Ectodermal cell (in vitro differentiated cells): ENCODE measurements at regions not wholly inside any gene's neighbourhood (a gene's known extent, or its start where the extent isn't known, plus 50 kb on each side); places are given as distances from the start of the nearest gene placed in this dataset.
"Not testable (repeated sequence)": the region's sequence is repeated elsewhere in the genome, so short reads cannot be mapped to it uniquely, and the experiment has no call there.

Experiments
- H3K27ac ChIP-seq: 2 replicates; pipeline ENCODE4 v1.7.0; 2013; ENCODE audit warnings: mild to moderate bottlenecking, low read depth, low read length; ENCODE audit not compliant: insufficient read depth, poor library complexity, severe bottlenecking
- H3K27me3 ChIP-seq: 2 replicates; pipeline ENCODE4 v1.7.0; 2013; ENCODE audit warnings: mild to moderate bottlenecking, low read length; ENCODE audit not compliant: insufficient read depth, control insufficient read depth, poor library complexity, severe bottlenecking
- H3K36me3 ChIP-seq: one replicate; pipeline ENCODE4 v1.7.0; 2013; ENCODE audit warnings: low read length; ENCODE audit not compliant: control insufficient read depth, insufficient read depth
- H3K4me1 ChIP-seq: one replicate; pipeline ENCODE4 v1.7.0; 2013; ENCODE audit warnings: low read length; ENCODE audit not compliant: control insufficient read depth, insufficient read depth
- H3K4me3 ChIP-seq: 2 replicates; pipeline ENCODE4 v1.7.0; 2013; ENCODE audit warnings: low read depth, low read length, control low read depth; ENCODE audit not compliant: insufficient read depth
- H3K9me3 ChIP-seq: 2 replicates; pipeline ENCODE4 v1.7.0; 2013; ENCODE audit warnings: mild to moderate bottlenecking, low read length, moderate library complexity; ENCODE audit not compliant: control insufficient read depth
- WGBS, 2 experiments: methylation state at CpG; one replicate each; pipeline ENCODE4 v1.1.7; 2013; ENCODE audit warnings: missing lambda C conversion rate in 2 of 2; 5-methylcytosine and 5-hydroxymethylcytosine counted together

GRCh38 chr15:77875066-77875721, 202.3 kb downstream of the TBC1D2B start:
- H3K4me1 ChIP-seq, H3K9me3 ChIP-seq, H3K36me3 ChIP-seq, H3K4me3 ChIP-seq, H3K27me3 ChIP-seq, H3K27ac ChIP-seq: not testable (repeated sequence)
- 46 to 50% methylated on average over 12 of the region's 13 CpGs for WGBS, 2 experiments

GRCh38 chr15:77874063-77874462, 203.4 kb downstream of the TBC1D2B start:
- H3K27me3 ChIP-seq = no peaks in the 10 kb centered on the region
- H3K9me3 ChIP-seq = no peaks in the 10 kb centered on the region
- no peak overlapping the region for H3K27ac ChIP-seq
- 93 to 94% methylated on average over 4 of the region's 4 CpGs for WGBS, 2 experiments
- H3K4me3 ChIP-seq = no peak overlapping the region
- H3K36me3 ChIP-seq = no peaks in the 10 kb centered on the region
- peaks cover 9% of the 10 kb centered on the region for H3K4me1 ChIP-seq

- H3K36me3 ChIP-seq, H3K4me3 ChIP-seq, H3K27me3 ChIP-seq, H3K9me3 ChIP-seq, H3K27ac ChIP-seq: not testable (repeated sequence)
- peaks cover 11% of the 10 kb centered on the region for H3K4me1 ChIP-seq
- WGBS, 2 experiments = 90 to 91% methylated on average over 18 of the region's 18 CpGs
These were observed 204.7 kb downstream of the TBC1D2B start for GRCh38 chr15:77872521-77873425.

- H3K36me3 ChIP-seq = no peaks in the 10 kb centered on the region
- H3K9me3 ChIP-seq = no peaks in the 10 kb centered on the region
- H3K4me3 ChIP-seq = no peak overlapping the region
- WGBS, 2 experiments = 83 to 84% methylated on average over 11 of the region's 11 CpGs
- H3K4me1 ChIP-seq = peaks cover 11% of the 10 kb centered on the region
- H3K27ac ChIP-seq = no peak overlapping the region
- no peaks in the 10 kb centered on the region for H3K27me3 ChIP-seq
These were observed 205.6 kb downstream of the TBC1D2B start for GRCh38 chr15:77871852-77872371.

GRCh38 chr15:77870195-77871065, 207.1 kb downstream of the TBC1D2B start:
- 45 to 46% methylated on average over 21 of the region's 21 CpGs for WGBS, 2 experiments
- no peak overlapping the region for H3K4me3 ChIP-seq
- H3K9me3 ChIP-seq = no peaks in the 10 kb centered on the region
- H3K4me1 ChIP-seq = peaks cover 11% of the 10 kb centered on the region
- H3K27ac ChIP-seq = no peak overlapping the region
- no peaks in the 10 kb centered on the region for H3K36me3 ChIP-seq
- H3K27me3 ChIP-seq = no peaks in the 10 kb centered on the region

GRCh38 chr15:77869021-77869895, 208.3 kb downstream of the TBC1D2B start:
- no peaks in the 10 kb centered on the region for H3K27me3 ChIP-seq
- no peak overlapping the region for H3K27ac ChIP-seq
- no peaks in the 10 kb centered on the region for H3K36me3 ChIP-seq
- H3K4me3 ChIP-seq = no peak overlapping the region
- 80% methylated on average over 13 to 14 of the region's 17 CpGs for WGBS, 2 experiments
- no peaks in the 10 kb centered on the region for H3K9me3 ChIP-seq
- H3K4me1 ChIP-seq = peaks cover 11% of the 10 kb centered on the region

GRCh38 chr15:77868048-77868629, 209.4 kb downstream of the TBC1D2B start:
- H3K36me3 ChIP-seq, H3K4me3 ChIP-seq, H3K27ac ChIP-seq, H3K27me3 ChIP-seq, H3K9me3 ChIP-seq: not testable (repeated sequence)
- WGBS, 2 experiments = 90 to 93% methylated on average over 8 of the region's 8 CpGs
- peaks cover 15% of the 10 kb centered on the region for H3K4me1 ChIP-seq

GRCh38 chr15:77867266-77868047, 210.1 kb downstream of the TBC1D2B start:
- peaks cover 15% of the 10 kb centered on the region for H3K4me1 ChIP-seq
- no peaks in the 10 kb centered on the region for H3K27me3 ChIP-seq
- WGBS, 2 experiments = 95% methylated on average over 24 of the region's 24 CpGs
- H3K36me3 ChIP-seq = no peaks in the 10 kb centered on the region
- H3K4me3 ChIP-seq = no peak overlapping the region
- H3K9me3 ChIP-seq = no peaks in the 10 kb centered on the region
- H3K27ac ChIP-seq = no peak overlapping the region
